ENCODE measurements at regions not wholly inside any gene's neighbourhood (a gene's known extent, or its start where the extent isn't known, plus 50 kb on each side); places are given as distances from the start of the nearest gene placed in this dataset.
"Not testable (repeated sequence)": the region's sequence is repeated elsewhere in the genome, so short reads cannot be mapped to it uniquely, and the experiment has no call there.

DNA sequence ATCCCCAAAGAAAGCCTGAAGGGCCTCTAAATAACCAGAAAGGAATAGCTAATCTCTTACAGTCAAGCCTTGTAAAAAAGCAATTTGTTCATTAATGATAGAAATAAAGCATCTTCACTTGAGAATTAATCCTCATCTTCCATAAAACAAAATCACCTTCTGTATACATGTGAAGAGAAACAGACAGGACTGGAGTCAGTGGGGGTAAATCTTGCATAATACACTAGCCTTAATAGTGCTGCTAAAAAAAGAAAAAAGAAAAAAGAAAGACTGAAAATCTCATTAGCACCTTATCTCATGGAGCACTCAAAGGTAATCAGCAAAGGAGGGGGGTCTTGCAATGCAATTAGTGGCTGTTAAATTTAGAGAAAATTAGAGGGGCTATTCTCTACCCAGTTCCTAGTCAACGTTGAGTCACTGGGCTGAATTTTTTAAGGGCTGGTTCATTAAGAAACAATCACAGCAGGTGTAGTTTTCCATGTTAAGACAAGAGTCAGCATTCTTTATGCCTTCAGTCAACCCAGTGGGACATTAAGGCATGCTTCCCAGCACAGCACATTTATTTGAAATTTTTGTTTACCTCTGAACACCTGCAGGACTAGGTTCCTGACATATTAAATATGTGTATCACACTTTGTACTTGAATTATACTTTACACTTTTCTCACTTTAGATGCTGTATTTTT is 1455.7 kb upstream of the CELF2 start:
- no peak for DNase-seq (ENCODE audit: low read depth in 2 of 2, low spot score in 1 of 2)

DNA sequence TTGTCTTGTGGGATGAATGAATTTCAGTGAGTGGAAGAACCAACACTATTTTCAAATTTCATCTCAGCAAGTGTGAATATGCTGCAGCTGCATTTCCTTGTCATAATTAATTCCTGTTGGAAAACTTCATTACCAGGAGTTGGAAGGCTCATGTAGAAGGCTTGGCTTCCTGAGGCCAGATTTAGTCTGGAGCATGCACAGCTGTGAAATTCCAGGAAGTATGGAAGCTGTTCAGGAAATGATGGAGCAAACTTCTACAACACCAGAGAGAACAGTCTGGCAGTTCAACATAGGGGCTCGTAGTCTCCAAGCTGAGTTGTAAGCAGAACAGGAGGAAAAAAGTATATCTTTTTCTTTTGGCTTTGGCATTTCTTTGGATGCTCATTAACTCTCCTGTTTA is 1439.9 kb upstream of the CELF2 start:
- DNase-seq (ENCODE audit: low read depth in 2 of 2, low spot score in 1 of 2), result no peak

DNA sequence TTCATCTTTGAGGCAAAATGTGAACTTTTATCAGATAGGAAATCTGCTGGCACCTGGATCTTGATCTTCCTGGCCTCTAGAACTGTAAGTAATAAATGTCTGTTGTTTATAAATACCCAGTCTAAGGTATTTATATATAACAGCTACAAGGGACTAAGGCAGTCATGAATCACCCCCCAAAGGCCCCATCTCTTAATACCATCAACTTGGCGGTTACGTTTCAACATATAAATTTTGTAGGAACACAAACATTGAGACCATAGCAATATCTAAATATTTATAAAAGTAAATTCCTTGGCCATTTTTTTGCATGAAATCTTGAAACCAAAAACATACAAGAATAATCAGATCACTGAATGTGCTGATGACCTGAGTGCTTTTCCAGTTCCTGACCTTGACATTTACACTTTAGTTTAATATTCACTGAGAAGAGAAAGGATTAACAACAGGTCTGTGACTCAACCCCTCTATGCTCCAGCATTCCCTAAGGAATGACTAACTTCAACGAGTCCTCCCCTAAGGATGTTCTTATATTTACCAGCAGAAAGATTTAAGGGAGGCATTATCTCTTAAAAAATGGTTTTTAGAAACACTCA is 1438.5 kb upstream of the CELF2 start:
- DNase-seq (ENCODE audit: low read depth in 2 of 2, low spot score in 1 of 2), result no peak

DNA sequence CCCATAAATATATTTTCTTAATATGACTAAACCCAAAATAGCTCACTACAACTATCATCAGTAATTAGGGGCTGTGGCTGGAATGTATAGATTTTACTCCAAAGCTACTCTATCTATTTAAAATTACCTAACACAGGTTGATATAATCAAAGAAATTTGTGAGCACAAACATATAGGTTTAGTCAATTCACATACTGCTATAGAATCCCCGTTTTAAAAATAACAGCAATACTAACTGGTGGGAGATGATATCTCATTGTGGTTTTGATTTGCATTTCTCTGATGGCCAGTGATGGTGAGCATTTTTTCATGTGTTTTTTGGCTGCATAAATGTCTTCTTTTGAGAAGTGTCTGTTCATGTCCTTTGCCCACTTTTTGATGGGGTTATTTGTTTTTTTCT is 1434.9 kb upstream of the CELF2 start:
- DNase-seq (ENCODE audit: low read depth in 2 of 2, low spot score in 1 of 2), result not testable (repeated sequence)

DNA sequence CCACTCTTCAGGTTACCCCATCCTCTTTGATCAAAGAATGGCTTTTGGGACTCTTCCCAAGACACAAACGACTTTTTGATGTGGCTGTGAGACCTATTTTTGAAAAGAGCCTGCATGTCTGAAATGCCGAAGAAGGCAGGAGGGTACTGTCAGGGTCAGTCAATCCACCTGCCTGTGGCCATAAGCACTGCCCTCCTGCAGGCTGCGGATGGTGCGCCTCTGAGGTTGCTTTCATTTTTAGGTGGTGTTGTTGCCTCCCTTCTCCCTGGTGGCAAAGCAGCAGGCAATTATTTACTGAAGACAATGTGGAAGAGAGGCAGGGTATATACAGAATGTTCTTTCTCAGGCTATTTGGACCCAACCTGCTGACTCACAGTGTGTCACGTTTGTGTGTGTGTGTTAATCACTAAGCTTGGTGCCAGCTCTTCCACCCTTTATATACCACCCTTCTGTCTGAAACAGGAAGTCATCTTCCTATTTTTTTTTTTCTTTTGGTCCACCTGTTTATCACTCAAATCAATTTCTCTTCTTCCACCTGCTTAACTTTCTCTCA is 1421.2 kb upstream of the CELF2 start:
- DNase-seq (ENCODE audit: low read depth in 2 of 2, low spot score in 1 of 2), result no peak

DNA sequence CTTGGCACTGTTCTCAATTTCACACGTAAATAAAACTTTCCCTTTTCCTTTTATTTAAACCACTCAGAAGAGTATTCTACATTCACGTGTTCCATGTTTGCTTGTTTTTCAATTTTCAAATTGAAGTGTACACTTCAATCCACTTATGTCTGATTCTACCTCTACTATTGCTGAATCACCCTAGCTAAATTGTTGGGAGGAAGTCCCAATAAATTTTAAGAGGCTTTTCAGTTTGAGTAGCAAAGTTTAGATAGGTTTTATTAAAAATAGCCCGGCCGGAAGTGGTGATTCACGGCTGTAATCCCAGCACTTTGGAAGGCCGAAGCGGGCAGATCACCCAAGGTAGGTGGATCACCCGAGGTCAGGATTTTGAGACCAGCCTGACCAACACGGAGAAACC is 1414.7 kb upstream of the CELF2 start:
- no peak for DNase-seq (ENCODE audit: low read depth in 2 of 2, low spot score in 1 of 2)

DNA sequence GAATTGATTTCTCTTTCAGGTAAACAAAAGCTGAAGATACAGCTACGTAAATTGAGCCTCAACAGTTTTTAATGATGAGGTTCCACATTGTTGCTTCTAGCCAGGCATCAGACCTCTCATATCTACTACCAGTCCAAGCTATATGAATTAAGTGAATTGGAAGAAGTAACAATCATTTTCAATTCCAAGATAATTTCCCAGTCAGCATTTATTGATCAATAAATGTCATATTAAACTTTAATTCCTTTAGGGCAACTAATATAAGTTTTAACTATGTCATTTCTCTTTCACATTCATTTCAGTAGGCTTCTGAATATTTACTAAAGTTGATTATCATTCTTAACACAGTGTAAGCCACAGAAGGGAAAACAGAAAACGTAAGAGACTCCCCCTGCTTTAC is 1413.7 kb upstream of the CELF2 start:
- DNase-seq (ENCODE audit: low read depth in 2 of 2, low spot score in 1 of 2), result no peak

DNA sequence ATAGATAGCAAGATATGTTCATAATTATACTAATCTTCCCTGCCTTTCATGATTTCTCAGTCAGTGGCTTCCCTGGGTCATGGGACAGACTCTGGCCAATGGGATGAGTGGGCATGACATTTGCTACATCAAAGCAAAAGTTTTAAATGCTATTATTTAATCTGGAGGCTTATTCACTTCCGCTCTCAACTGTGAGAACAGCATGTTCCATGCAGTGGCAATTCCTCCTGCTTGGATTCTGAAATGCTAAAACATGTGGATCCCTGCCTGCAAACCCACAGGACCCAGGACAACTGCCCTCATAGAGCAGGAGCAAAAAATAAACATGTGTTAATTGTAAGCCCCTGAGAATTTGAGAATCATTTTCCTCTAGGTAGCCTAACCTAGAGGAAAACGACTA is 1412.4 kb upstream of the CELF2 start:
- no peak for DNase-seq (ENCODE audit: low read depth in 2 of 2, low spot score in 1 of 2)

DNA sequence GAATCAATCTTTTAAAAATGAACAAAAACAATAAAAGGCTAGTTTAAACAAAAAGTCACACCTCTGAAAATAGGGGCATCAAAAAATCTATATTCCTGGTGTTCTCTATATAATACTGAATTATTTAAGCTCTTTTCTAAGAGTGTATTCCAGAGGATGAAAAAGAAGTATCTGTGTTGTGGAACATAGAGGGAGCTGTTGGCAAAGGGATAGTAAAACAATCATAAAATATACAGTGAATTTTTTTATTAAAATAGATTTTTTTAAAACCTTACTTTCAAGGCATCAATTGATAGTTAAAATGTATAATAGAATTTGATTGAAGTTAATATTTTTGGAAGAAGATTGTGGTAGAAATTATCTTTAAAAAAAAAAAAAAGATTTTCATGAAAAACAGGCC is 1409.1 kb upstream of the CELF2 start:
- no peak for DNase-seq (ENCODE audit: low read depth in 2 of 2, low spot score in 1 of 2)

DNA sequence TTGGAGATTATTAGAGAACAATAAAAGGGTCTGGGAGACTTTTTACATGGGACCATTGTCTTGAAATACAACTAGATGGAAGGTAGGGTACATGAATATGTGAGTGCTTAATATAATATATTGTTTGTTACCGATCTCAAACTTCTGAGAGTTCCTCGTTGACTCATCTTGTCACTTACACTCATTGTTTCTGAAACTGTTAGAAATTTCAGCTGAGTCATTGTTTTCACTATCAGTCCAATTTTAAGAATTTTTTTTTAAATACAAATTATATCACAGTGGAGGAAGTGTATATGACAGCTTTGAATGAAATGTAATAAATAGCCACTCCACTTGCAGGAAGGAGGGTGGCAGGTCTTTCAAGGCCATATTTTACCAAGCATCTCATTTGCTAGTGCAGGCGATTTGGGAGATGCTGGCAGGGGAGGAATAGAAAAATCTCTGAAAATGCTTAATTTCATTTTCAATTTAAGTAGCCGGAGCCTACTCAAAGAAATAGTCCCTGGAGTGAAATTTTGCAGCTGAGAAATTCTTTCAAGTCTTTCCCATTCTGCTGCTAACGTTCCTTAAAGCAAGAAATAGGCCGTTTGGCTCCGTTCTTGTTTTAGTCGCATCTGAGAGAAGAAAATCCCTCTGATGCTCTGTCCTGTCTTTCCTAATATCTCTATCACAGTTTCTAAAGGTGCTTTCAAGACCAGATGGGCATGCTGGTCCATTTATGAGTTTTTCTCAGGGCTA is 1404.2 kb upstream of the CELF2 start:
- DNase-seq (ENCODE audit: low read depth in 2 of 2, low spot score in 1 of 2), result no peak

DNA sequence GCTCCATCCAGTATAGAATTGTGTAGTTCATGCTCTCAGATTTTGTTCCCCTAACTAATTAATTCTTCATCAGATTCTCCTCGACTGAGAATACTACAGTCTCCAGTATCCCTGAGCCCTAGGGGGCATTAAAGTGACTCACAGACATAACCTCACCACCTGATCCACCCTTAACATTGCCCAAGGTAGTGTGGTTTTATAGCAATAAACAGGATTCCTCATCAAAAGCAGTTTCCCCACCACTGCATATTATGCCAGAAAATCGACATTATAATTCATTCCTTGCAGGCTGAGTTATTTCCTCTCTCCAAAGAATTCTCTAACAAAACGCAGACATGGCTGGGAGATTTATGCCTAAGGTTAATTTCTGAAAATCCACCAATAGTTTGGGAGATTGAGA is 1402.5 kb upstream of the CELF2 start:
- no peak for DNase-seq (ENCODE audit: low read depth in 2 of 2, low spot score in 1 of 2)

DNA sequence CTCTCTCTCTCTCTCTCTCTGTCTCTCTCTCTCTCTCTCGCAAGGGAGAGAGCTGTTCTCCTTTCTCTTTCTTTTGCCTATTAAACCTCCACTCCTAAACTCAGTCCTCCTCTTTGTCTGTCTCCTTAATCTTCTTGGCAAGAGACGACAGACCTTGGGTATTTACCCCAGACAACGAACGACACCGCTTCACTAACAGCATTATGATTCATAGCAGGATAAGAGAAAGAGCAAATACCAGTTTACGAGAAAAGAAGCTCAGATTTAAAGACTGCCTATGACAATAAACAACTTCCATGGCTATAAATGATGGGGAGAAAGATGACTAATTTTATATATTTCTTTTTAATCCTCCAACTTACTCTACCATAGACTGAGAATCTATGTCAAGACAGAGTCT is 1396.5 kb upstream of the CELF2 start:
- no peak for DNase-seq (ENCODE audit: low read depth in 2 of 2, low spot score in 1 of 2)

DNA sequence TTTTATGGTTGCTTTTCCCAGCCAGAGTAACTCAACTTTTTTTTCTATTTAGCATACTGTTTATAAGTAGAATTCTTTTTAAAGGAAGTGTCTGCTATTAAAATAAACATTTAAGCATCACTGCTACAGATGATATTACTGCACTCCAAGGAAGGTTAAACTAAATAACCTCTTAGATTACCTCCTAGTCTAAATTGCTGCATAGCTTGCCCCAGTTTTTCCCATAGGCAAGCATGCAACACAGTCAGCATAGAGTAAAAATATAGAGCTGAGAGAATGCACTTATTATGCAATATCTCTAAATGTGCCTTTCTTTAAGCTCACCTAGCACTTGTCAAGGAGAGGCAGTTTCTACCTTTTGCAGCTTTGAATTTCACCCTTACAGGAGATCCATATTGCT is 1392.4 kb upstream of the CELF2 start:
- DNase-seq (ENCODE audit: low read depth in 2 of 2, low spot score in 1 of 2), result no peak

DNA sequence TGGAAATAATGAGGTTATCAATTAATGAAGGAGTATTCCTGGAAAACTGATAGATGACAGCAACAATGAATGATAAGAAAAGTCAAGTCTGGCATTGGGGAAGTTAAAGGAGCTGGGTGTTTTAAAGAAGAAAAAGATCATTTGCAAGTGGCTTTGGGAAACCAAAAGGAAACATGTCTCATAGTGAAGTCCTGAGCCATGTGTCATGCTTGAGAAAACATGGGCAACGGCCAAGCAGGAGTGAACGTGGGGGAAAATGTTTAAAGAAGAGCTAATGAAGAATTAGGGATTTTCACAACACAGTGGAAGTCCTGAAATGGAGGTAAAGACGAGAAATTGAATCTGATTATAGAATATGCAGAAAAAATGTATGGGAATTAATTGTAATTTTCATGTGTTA is 1383.2 kb upstream of the CELF2 start:
- DNase-seq (ENCODE audit: low read depth in 2 of 2, low spot score in 1 of 2), result no peak

DNA sequence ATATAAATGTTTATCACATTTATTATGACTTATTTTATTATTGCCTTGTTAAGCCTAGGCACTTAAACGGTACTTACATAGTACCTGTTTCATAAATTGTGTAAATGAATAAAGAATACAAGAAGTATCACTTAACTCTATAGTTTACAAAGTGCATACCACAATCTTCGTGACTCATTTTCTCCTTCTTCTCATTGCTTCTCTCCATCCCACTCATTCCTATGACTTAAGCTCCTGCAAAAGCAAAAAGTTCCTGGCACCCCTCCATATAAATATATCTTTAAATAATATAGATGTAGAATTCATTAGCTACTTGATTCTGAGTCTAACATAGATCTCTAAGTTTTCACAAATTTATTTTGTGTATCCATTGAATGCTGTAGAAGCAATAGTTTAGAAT is 1382.0 kb upstream of the CELF2 start:
- no peak for DNase-seq (ENCODE audit: low read depth in 2 of 2, low spot score in 1 of 2)

DNA sequence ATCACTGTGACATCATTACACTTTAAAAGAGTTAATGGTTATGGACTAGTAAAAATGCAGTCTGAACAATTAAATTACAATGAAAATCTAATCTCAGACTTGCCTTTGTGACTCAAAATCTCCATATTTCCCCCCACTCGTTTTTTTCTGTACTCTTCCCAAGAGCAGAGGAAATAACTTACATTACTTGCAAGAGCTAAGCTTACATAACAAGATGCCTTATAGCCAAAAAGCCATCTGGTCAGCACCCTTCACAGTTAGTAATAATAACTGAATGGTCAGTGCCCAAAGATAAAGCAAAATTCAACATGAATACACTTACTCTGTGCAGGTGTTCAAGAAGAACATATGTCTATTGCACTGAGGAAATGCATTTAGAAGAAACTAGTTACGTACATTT is 1381.5 kb upstream of the CELF2 start:
- no peak for DNase-seq (ENCODE audit: low read depth in 2 of 2, low spot score in 1 of 2)

DNA sequence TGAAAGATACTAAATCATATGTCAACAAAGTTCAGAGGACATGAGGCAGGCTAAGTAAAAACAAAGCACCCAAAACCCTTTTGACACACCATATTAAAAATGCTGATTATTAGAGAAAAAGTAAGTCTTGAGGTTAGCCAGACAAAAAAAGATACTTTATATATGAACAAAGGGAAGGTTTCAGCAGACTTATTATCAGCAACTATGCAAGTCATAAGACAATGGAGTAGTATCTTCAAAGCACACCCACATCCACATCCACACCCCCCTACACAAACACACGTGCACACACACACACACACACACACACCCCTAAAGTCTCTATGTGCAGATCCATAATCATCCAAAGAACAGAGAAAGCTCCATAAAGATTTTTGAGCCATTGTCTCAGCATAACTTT is 1373.9 kb upstream of the CELF2 start:
- DNase-seq (ENCODE audit: low read depth in 2 of 2, low spot score in 1 of 2), result no peak

DNA sequence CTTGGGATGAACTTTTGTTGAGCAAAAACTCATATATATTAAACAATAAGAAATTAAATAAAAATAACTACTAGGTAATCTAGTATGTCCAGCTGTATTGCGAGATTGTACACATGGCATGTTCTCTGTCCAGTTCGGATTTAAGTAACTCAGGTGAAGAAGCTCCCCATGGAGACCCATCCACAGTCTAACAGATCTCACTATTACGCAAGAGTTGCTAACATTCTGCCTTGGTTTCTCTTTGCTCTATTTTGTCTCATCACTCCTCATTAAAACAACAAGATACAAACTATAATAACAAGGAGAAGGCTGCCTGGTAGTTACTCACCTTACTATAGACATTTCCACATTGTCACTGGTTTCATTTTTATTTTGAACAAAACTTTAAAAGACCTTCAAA is 1372.3 kb upstream of the CELF2 start:
- DNase-seq (ENCODE audit: low read depth in 2 of 2, low spot score in 1 of 2), result no peak

DNA sequence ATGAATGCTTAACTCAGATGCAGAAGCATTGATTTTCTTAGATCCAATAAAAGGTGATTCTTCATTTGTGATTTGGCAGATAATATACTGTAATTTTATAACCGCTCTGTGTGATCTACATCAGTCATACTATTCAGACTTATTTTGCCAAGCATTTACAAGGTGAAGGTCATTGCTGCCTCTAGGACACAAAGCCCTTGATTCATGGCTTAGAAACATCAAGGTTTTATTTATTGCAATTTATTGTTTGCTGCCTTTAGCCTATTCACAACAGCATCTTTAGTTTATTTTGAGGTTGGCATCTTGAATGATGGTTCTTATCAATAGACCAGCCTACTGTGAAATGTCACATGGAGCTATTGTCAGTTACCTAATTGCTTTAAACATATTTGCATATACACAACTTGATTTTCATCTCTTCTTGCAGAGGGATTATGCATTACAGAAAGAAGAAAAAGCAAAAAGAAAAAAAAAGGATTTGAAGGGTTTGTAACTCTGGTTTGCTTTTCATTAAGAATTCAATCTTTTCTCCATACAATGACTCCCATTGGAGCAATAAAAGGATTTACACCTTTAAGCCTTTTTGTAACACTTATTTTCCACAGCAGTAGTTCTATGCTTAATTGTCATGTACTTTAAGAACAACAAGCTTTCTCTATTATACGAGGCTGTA is 1371.6 kb upstream of the CELF2 start:
- DNase-seq (ENCODE audit: low read depth in 2 of 2, low spot score in 1 of 2), result no peak

DNA sequence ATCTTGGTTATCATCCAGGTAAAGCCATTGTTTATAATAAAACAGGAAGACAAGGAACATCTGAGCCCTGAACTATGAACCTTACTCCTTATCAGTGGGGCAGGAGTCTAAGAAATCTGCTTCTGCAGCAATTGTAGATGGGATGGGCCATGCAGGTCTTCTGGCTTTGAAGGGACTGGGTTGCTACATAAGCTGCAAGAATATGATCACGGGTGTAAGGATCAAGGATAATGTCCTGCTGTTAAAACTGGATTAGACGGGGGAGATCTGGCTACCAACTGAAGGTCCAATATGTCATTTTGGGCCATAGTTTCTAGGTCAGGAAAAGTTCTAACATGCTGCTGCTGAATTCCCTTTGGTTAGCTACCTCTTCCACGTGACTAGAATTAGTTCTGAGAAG is 1363.4 kb upstream of the CELF2 start:
- DNase-seq (ENCODE audit: low read depth in 2 of 2, low spot score in 1 of 2), result no peak

DNA sequence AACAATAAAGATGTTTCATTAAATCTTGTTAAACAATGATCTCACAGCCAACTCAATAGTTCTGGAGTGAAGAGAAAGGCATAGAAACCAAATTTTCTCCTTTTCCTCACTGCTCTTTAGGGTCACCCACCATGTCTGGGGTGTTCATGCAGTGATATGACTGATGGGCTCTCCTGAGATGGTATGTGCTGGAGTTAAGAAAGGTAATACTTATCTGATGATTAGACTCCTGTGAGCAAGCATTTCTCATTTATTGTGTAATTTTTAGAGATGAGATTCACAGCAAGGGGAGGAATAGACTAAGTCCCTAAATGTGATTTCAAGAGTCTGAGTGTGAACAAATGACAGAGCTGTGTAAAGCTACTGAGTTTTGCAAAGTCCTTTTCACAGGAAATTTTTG is 1361.3 kb upstream of the CELF2 start:
- no peak for DNase-seq (ENCODE audit: low read depth in 2 of 2, low spot score in 1 of 2)

DNA sequence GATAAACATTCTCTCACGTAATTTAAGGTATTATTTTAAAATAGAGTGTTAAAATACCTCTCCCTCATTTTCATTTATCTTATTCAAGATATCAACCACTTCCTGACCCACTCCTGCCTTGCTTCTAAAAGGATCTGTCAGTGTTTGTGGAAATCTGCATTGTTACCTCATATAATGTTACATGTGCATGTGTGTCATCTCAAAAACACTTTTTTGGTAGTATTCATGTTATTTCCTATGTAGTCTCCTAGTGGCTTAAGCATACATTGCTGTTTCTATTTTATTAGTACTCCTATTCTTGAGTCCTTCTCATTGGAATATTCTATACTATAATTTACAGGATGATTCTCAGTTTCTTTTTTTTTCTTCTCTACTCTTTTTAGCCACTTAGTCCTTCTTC is 1360.7 kb upstream of the CELF2 start:
- no peak for DNase-seq (ENCODE audit: low read depth in 2 of 2, low spot score in 1 of 2)
